Endothelial cell of umbilical vein (primary cell): ENCODE measurements at regions not wholly inside any gene's neighbourhood (a gene's known extent, or its start where the extent isn't known, plus 50 kb on each side); places are given as distances from the start of the nearest gene placed in this dataset.

Experiments
- EZH2 ChIP-seq: IDR thresholded peaks from 2 replicates; pipeline ENCODE4 v1.6.1; 2012; ENCODE audit warnings: borderline replicate concordance, low read depth, mild to moderate bottlenecking, moderate library complexity, low read length, inconsistent platforms; ENCODE audit not compliant: severe bottlenecking
- FOS ChIP-seq: IDR thresholded peaks from 2 replicates; pipeline ENCODE4 v1.6.1; 2011; ENCODE audit warnings: mild to moderate bottlenecking, low read length, moderate library complexity, borderline replicate concordance; ENCODE audit not compliant: insufficient read depth
- GATA2 ChIP-seq: IDR thresholded peaks from 2 replicates; pipeline ENCODE4 v1.7.0; 2011; ENCODE audit warnings: low read depth, mild to moderate bottlenecking, moderate library complexity, mixed read lengths, low read length; ENCODE audit not compliant: insufficient read length, insufficient read depth
- JUN ChIP-seq: IDR thresholded peaks from 2 replicates; pipeline ENCODE4 v1.6.1; 2011; ENCODE audit warnings: borderline replicate concordance, low read depth; ENCODE audit not compliant: insufficient read length, insufficient read depth
- MYC ChIP-seq: IDR thresholded peaks from one replicate; pipeline ENCODE4 v1.6.1; 2011; ENCODE audit warnings: mild to moderate bottlenecking, low read depth, low read length
- POLR2A ChIP-seq: IDR thresholded peaks from 2 replicates; pipeline ENCODE4 v1.6.1; 2012; ENCODE audit warnings: low read depth, mild to moderate bottlenecking, control low read depth, low read length
- POLR2AphosphoS5 ChIP-seq: IDR thresholded peaks from 2 replicates; pipeline ENCODE4 v1.6.1; 2012; ENCODE audit warnings: low read depth, mild to moderate bottlenecking, control low read depth, low read length, moderate library complexity; ENCODE audit not compliant: insufficient read depth
- TF ChIP-seq, protein P1 (sequence below), 2 donors: IDR thresholded peaks; 1 replicate in 1 of 2; 2 replicates in 1 of 2; pipeline ENCODE4 v1.5.1; 2011; ENCODE audit warnings: low read length in 2 of 2, mild to moderate bottlenecking in 2 of 2, moderate library complexity in 2 of 2, control low read depth in 1 of 2, inconsistent platforms in 1 of 2, low read depth in 1 of 2; ENCODE audit not compliant: insufficient read depth in 1 of 2; ENCODE audit errors: extremely low read depth in 1 of 2
- TF ChIP-seq, protein P2 (sequence below): IDR thresholded peaks from 2 replicates; pipeline ENCODE4 v1.6.1; 2011; ENCODE audit not compliant: insufficient read depth, insufficient read length

DNA sequence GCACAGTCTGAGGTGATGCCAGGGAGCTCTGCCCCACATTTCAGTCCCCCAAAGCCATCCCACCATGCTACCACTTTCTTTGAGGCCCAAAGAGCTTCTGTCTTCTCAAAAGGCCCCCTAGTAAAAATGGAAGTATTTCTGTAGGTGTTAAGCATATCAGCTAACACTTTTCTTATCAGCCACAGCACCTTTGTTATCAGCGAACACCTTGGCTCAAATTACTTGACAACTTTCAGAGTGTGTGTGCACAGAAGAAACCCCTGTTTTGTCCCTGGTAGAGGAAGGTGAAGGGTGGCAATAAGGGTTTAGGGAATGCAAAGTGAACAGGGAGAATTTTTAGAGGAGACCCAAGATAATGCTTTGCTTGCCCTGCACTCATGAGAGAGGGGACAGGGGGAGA lies 54.8 kb upstream of the GJA8 start:
- TF ChIP-seq, protein P1, sequence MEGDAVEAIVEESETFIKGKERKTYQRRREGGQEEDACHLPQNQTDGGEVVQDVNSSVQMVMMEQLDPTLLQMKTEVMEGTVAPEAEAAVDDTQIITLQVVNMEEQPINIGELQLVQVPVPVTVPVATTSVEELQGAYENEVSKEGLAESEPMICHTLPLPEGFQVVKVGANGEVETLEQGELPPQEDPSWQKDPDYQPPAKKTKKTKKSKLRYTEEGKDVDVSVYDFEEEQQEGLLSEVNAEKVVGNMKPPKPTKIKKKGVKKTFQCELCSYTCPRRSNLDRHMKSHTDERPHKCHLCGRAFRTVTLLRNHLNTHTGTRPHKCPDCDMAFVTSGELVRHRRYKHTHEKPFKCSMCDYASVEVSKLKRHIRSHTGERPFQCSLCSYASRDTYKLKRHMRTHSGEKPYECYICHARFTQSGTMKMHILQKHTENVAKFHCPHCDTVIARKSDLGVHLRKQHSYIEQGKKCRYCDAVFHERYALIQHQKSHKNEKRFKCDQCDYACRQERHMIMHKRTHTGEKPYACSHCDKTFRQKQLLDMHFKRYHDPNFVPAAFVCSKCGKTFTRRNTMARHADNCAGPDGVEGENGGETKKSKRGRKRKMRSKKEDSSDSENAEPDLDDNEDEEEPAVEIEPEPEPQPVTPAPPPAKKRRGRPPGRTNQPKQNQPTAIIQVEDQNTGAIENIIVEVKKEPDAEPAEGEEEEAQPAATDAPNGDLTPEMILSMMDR (IDR thresholded peaks at IDR 0.05; ENCODE audit: extremely low read depth in 1 of 2, insufficient read depth in 1 of 2, low read depth in 1 of 2, low read length in 2 of 2): no peak
- TF ChIP-seq POLR2A (no peak), MYC (no peak), FOS (no peak), POLR2AphosphoS5 (no peak), JUN (no peak), GATA2 (no peak), EZH2 (no peak)
- TF ChIP-seq, protein P2, sequence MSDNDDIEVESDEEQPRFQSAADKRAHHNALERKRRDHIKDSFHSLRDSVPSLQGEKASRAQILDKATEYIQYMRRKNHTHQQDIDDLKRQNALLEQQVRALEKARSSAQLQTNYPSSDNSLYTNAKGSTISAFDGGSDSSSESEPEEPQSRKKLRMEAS: no peak
